ENCODE measurements at regions not wholly inside any gene's neighbourhood (a gene's known extent, or its start where the extent isn't known, plus 50 kb on each side); places are given as distances from the start of the nearest gene placed in this dataset.

GRCh38 chr2:180203972-180204371 lies 196.9 kb upstream of the CWC22 start:
- H2AFZ ChIP-seq (ENCODE audit: low read length), result no peak overlapping the region
- H3F3A ChIP-seq (ENCODE audit: insufficient read depth, low read length), result no peaks in the 10 kb centered on the region
- H3K9me2 ChIP-seq (replicated peaks; ENCODE audit: insufficient read depth, low read length), result no peaks in the 10 kb centered on the region
- H3K9ac ChIP-seq (ENCODE audit: low read length), result no peak overlapping the region
- H3K79me2 ChIP-seq (ENCODE audit: low read length), result no peaks in the 10 kb centered on the region
- H3K4me1 ChIP-seq (ENCODE audit: low read length), result no peaks in the 10 kb centered on the region
- no peak for DNase-seq
- no peak overlapping the region for H3K4me2 ChIP-seq (ENCODE audit: low read depth, low read length)
- H3K27ac ChIP-seq (ENCODE audit: low read length), result no peak overlapping the region
- no peaks in the 10 kb centered on the region for H3K36me3 ChIP-seq (replicated peaks; ENCODE audit: insufficient read depth, low read length)
- no peaks in the 10 kb centered on the region for H3K9me3 ChIP-seq (replicated peaks; ENCODE audit: insufficient read depth, low read length)
- no peaks in the 10 kb centered on the region for H3K27me3 ChIP-seq (replicated peaks; ENCODE audit: insufficient read depth, low read length)
- no peak for TF ChIP-seq CTCF (IDR thresholded peaks at IDR 0.05; ENCODE audit: low read length)
- TF ChIP-seq EZH2 (optimal IDR thresholded peaks at IDR 0.05; ENCODE audit: low read depth, low read length), result no peak
- no peak for TF ChIP-seq EZH2phosphoT487 (IDR thresholded peaks at IDR 0.05; ENCODE audit: low read length)
- no peaks in the 10 kb centered on the region for H4K20me1 ChIP-seq (ENCODE audit: insufficient read depth, low read length)
- H3K4me3 ChIP-seq (ENCODE audit: low read length), result no peak overlapping the region

- H3K9me3 ChIP-seq (replicated peaks; ENCODE audit: insufficient read depth, low read length), result no peaks in the 10 kb centered on the region
- H3K27ac ChIP-seq (ENCODE audit: low read length), result no peak overlapping the region
- H3K9ac ChIP-seq (ENCODE audit: low read length), result no peak overlapping the region
- H3K4me2 ChIP-seq (ENCODE audit: low read depth, low read length), result no peak overlapping the region
- H4K20me1 ChIP-seq (ENCODE audit: insufficient read depth, low read length), result no peaks in the 10 kb centered on the region
- no peaks in the 10 kb centered on the region for H3F3A ChIP-seq (ENCODE audit: insufficient read depth, low read length)
- no peaks in the 10 kb centered on the region for H3K36me3 ChIP-seq (replicated peaks; ENCODE audit: insufficient read depth, low read length)
- no peak overlapping the region for H3K4me3 ChIP-seq (ENCODE audit: low read length)
- no peaks in the 10 kb centered on the region for H3K27me3 ChIP-seq (replicated peaks; ENCODE audit: insufficient read depth, low read length)
- TF ChIP-seq EZH2phosphoT487 (IDR thresholded peaks at IDR 0.05; ENCODE audit: low read length), result no peak
- no peak for TF ChIP-seq EZH2 (optimal IDR thresholded peaks at IDR 0.05; ENCODE audit: low read depth, low read length)
- no peak for TF ChIP-seq CTCF (IDR thresholded peaks at IDR 0.05; ENCODE audit: low read length)
- H3K4me1 ChIP-seq (ENCODE audit: low read length), result no peaks in the 10 kb centered on the region
- no peaks in the 10 kb centered on the region for H3K79me2 ChIP-seq (ENCODE audit: low read length)
- no peak overlapping the region for H2AFZ ChIP-seq (ENCODE audit: low read length)
- H3K9me2 ChIP-seq (replicated peaks; ENCODE audit: insufficient read depth, low read length), result no peaks in the 10 kb centered on the region
- no peak for DNase-seq
These were observed 195.4 kb upstream of the CWC22 start for GRCh38 chr2:180202467-180202951.

DNA sequence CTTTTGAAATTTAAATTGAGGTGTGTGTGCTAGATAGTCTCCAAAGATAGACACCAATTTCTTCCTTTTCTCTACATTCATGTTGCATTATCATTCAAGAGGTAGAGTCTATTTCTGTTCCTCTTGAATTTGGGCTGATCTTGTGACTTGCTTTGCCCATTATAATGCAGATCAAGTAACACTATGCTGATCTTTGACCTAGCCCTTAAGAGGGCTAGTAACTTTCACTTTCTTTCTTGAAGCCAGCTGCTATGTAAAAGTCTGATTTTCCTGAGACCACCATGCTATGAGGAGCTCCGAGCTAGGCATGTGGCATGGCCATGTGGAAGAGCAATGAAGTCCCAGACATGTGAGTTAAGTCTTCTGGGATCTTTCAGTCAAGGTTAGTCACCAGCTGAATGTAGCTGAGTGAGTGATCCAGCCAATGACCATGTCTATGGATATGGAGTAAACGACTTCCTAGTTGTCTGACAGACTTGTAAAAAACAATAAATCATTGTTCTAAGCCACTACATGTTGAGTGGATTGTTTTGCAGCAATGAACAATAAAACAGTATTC lies 189.4 kb upstream of the CWC22 start:
- H3K9me2 ChIP-seq (replicated peaks; ENCODE audit: insufficient read depth, low read length), result no peaks in the 10 kb centered on the region
- no peak overlapping the region for H2AFZ ChIP-seq (ENCODE audit: low read length)
- H3K79me2 ChIP-seq (ENCODE audit: low read length), result no peaks in the 10 kb centered on the region
- H4K20me1 ChIP-seq (ENCODE audit: insufficient read depth, low read length), result no peaks in the 10 kb centered on the region
- H3K4me1 ChIP-seq (ENCODE audit: low read length), result no peaks in the 10 kb centered on the region
- no peak overlapping the region for H3K9ac ChIP-seq (ENCODE audit: low read length)
- no peak overlapping the region for H3K4me2 ChIP-seq (ENCODE audit: low read depth, low read length)
- H3K27me3 ChIP-seq (replicated peaks; ENCODE audit: insufficient read depth, low read length), result no peaks in the 10 kb centered on the region
- DNase-seq, result no peak
- H3F3A ChIP-seq (ENCODE audit: insufficient read depth, low read length), result no peaks in the 10 kb centered on the region
- no peak overlapping the region for H3K4me3 ChIP-seq (ENCODE audit: low read length)
- H3K9me3 ChIP-seq (replicated peaks; ENCODE audit: insufficient read depth, low read length), result no peaks in the 10 kb centered on the region
- H3K36me3 ChIP-seq (replicated peaks; ENCODE audit: insufficient read depth, low read length), result no peaks in the 10 kb centered on the region
- TF ChIP-seq EZH2 (optimal IDR thresholded peaks at IDR 0.05; ENCODE audit: low read depth, low read length) (no peak), EZH2phosphoT487 (IDR thresholded peaks at IDR 0.05; ENCODE audit: low read length) (no peak), CTCF (IDR thresholded peaks at IDR 0.05; ENCODE audit: low read length) (no peak)
- no peak overlapping the region for H3K27ac ChIP-seq (ENCODE audit: low read length)
